Stomach (tissue), 4 donors: ENCODE measurements at regions not wholly inside any gene's neighbourhood (a gene's known extent, or its start where the extent isn't known, plus 50 kb on each side); places are given as distances from the start of the nearest gene placed in this dataset.

Experiments used
- CTCF ChIP-seq, 7 experiments: fragments of 450-650 bp in 4 of 7; fragments of 200-600 bp in 3 of 7; sonication (generic) in 3 of 7; IDR thresholded peaks; one replicate each; pipeline ENCODE4 v1.5.1; 2016 to 2019; ENCODE audit warnings: antibody characterized with exemption in 7 of 7, control low read depth in 2 of 7, mild to moderate bottlenecking in 1 of 7
- EP300 ChIP-seq: sonication (generic); formaldehyde crosslinking; IDR thresholded peaks from one replicate; pipeline ENCODE4 v1.6.1; 2017; ENCODE audit warnings: antibody characterized with exemption
- POLR2AphosphoS5 ChIP-seq, 3 donors: sonication (generic); formaldehyde crosslinking; IDR thresholded peaks; one replicate each; pipeline ENCODE4 v1.6.1; 2016; ENCODE audit warnings: antibody characterized with exemption in 3 of 3

GRCh38 chr6:21922086-21922485 is 328.5 kb downstream of the SOX4 start:
- TF ChIP-seq CTCF (IDR thresholded peaks at IDR 0.05), result no peak
- no peak for TF ChIP-seq POLR2AphosphoS5 (IDR thresholded peaks at IDR 0.05)
- TF ChIP-seq EP300, result no peak
